ENCODE measurements at regions not wholly inside any gene's neighbourhood (a gene's known extent, or its start where the extent isn't known, plus 50 kb on each side); places are given as distances from the start of the nearest gene placed in this dataset.

GRCh38 chr10:128645486-128645885 is 519.3 kb upstream of the MKI67 start:
- TF ChIP-seq CTCF (conservative IDR thresholded peaks at IDR 0.05; ENCODE audit: low read depth, low read length): no peak
- no peak for DNase-seq (ENCODE audit: low read depth)
- H3K4me3 ChIP-seq (ENCODE audit: low read length): no peak overlapping the region

- no peak for TF ChIP-seq CTCF (conservative IDR thresholded peaks at IDR 0.05; ENCODE audit: low read depth, low read length)
- H3K4me3 ChIP-seq (ENCODE audit: low read length): no peak overlapping the region
- no peak for DNase-seq (ENCODE audit: low read depth)
Observed at GRCh38 chr10:128646956-128647355, 520.7 kb upstream of the MKI67 start.

- no peak for TF ChIP-seq CTCF (conservative IDR thresholded peaks at IDR 0.05; ENCODE audit: low read depth, low read length)
- DNase-seq (ENCODE audit: low read depth): no peak
- no peak overlapping the region for H3K4me3 ChIP-seq (ENCODE audit: low read length)
Observed at GRCh38 chr10:128657548-128657947, 531.3 kb upstream of the MKI67 start.

GRCh38 chr10:128660726-128661125 is 534.5 kb upstream of the MKI67 start:
- no peak for DNase-seq (ENCODE audit: low read depth)
- H3K4me3 ChIP-seq (ENCODE audit: low read length): no peak overlapping the region
- TF ChIP-seq CTCF (conservative IDR thresholded peaks at IDR 0.05; ENCODE audit: low read depth, low read length): no peak

- TF ChIP-seq CTCF (conservative IDR thresholded peaks at IDR 0.05; ENCODE audit: low read depth, low read length): no peak
- no peak for DNase-seq (ENCODE audit: low read depth)
Observed at GRCh38 chr10:128661404-128662197, 535.4 kb upstream of the MKI67 start.

GRCh38 chr10:128662520-128662919 is 536.3 kb upstream of the MKI67 start:
- no peak for DNase-seq (ENCODE audit: low read depth)
- H3K4me3 ChIP-seq (ENCODE audit: low read length): no peak overlapping the region
- no peak for TF ChIP-seq CTCF (conservative IDR thresholded peaks at IDR 0.05; ENCODE audit: low read depth, low read length)

More at GRCh38 chr10:128661404-128662197, 535.4 kb upstream of the MKI67 start:
- no peak overlapping the region for H3K4me3 ChIP-seq (ENCODE audit: low read length)

GRCh38 chr10:128664729-128665128 is 538.5 kb upstream of the MKI67 start:
- no peak overlapping the region for H3K4me3 ChIP-seq (ENCODE audit: low read length)
- no peak for TF ChIP-seq CTCF (conservative IDR thresholded peaks at IDR 0.05; ENCODE audit: low read depth, low read length)
- no peak for DNase-seq (ENCODE audit: low read depth)
